SK-N-SH (cell line): ENCODE measurements at regions not wholly inside any gene's neighbourhood (a gene's known extent, or its start where the extent isn't known, plus 50 kb on each side); places are given as distances from the start of the nearest gene placed in this dataset.

Experiments
- CTCF ChIA-PET: fragments of 300-600, 350-600 bp; formaldehyde crosslinking; extraction: SDS; loops from one replicate; lab custom pipeline; 2021; lab: Yijun Ruan, JAX
- POLR2A ChIA-PET: fragments of 350-600 bp; sonication (Branson Sonifier 250); formaldehyde crosslinking; extraction: SDS; loops from one replicate; lab custom pipeline; 2020; ENCODE audit warnings: antibody characterized with exemption, inconsistent platforms; lab: Yijun Ruan, JAX
- DNase-seq: peaks from one replicate; pipeline ENCODE4 v3.0.0; 2012
- H2AFZ ChIP-seq: fragments of 200-600 bp; sonication (generic); 2 replicates; pipeline ENCODE4 v1.8.1; 2016; ENCODE audit warnings: antibody characterized with exemption, mild to moderate bottlenecking, low read depth
- H3F3A ChIP-seq: fragments of 200-600 bp; sonication (generic); replicated peaks from 2 replicates; pipeline ENCODE3; 2016; ENCODE audit warnings: antibody characterized with exemption, mild to moderate bottlenecking; ENCODE audit not compliant: insufficient read depth
- H3K27ac ChIP-seq, 2 experiments: fragments of 200-500 bp in 1 of 2; fragments of 200-600 bp in 1 of 2; sonication (Bioruptor generic) in 1 of 2; sonication (generic), shearing (Covaris generic) in 1 of 2; 2 replicates each; pipeline versions ENCODE4 v1.5.1 to v1.6.1; 2014 to 2016; ENCODE audit warnings: low read depth in 2 of 2, inconsistent platforms in 1 of 2, low read length in 1 of 2, mild to moderate bottlenecking in 1 of 2, mixed read lengths in 1 of 2
- H3K27me3 ChIP-seq: fragments of 200-600 bp; sonication (generic), shearing (Covaris generic); 2 replicates; pipeline ENCODE4 v1.6.1; 2016; ENCODE audit warnings: mixed run types; ENCODE audit not compliant: insufficient read depth
- H3K36me3 ChIP-seq, 2 experiments: fragments of 200-500 bp in 1 of 2; fragments of 200-600 bp in 1 of 2; sonication (Bioruptor generic) in 1 of 2; sonication (generic) in 1 of 2; replicated peaks in 1 of 2; 2 replicates each; pipeline versions ENCODE3 to v1.5.1; 2014 to 2016; ENCODE audit warnings: low read length in 1 of 2, mild to moderate bottlenecking in 1 of 2; ENCODE audit not compliant: insufficient read depth in 2 of 2, control insufficient read depth in 1 of 2
- H3K4me1 ChIP-seq, 2 experiments: fragments of 200-500 bp in 1 of 2; fragments of 200-600 bp in 1 of 2; sonication (Bioruptor generic) in 1 of 2; sonication (generic), shearing (Covaris generic) in 1 of 2; 2 replicates each; pipeline versions ENCODE4 v1.5.1 to v1.6.1; 2014 to 2016; ENCODE audit warnings: low read depth in 1 of 2, low read length in 1 of 2, mixed run types in 1 of 2; ENCODE audit not compliant: insufficient read depth in 2 of 2, control insufficient read depth in 1 of 2
- H3K4me2 ChIP-seq: fragments of 200-600 bp; sonication (generic), shearing (Covaris generic); 2 replicates; pipeline ENCODE4 v1.6.1; 2017; ENCODE audit warnings: mixed run types
- H3K4me3 ChIP-seq, 2 experiments: fragments of 200-500 bp in 1 of 2; fragments of 200-600 bp in 1 of 2; sonication (Bioruptor generic) in 1 of 2; sonication (generic), shearing (Covaris generic) in 1 of 2; 2 replicates each; pipeline versions ENCODE4 v1.5.1 to v1.8.1; 2014 to 2016; ENCODE audit warnings: low read depth in 2 of 2, inconsistent platforms in 1 of 2, low read length in 1 of 2, mild to moderate bottlenecking in 1 of 2, mixed read lengths in 1 of 2, moderate library complexity in 1 of 2
- H3K79me2 ChIP-seq: fragments of 200-600 bp; sonication (generic); 2 replicates; pipeline ENCODE4 v1.8.1; 2017; ENCODE audit warnings: mild to moderate bottlenecking; ENCODE audit not compliant: insufficient read depth
- H3K9ac ChIP-seq: fragments of 200-600 bp; sonication (generic); 2 replicates; pipeline ENCODE4 v1.6.1; 2017; ENCODE audit warnings: mixed run types
- H3K9me2 ChIP-seq: fragments of 200-600 bp; sonication (generic); 2 replicates; pipeline ENCODE4 v1.6.1; 2017; ENCODE audit warnings: mixed run types
- H3K9me3 ChIP-seq: fragments of 200-600 bp; sonication (generic); 2 replicates; pipeline ENCODE4 v1.6.1; 2017; ENCODE audit warnings: mixed run types, mild to moderate bottlenecking, moderate library complexity
- H4K20me1 ChIP-seq: fragments of 200-600 bp; sonication (generic); 2 replicates; pipeline ENCODE4 v1.6.1; 2017; ENCODE audit warnings: mild to moderate bottlenecking, mixed run types; ENCODE audit not compliant: insufficient read depth
- FOXM1 ChIP-seq: IDR thresholded peaks from 2 replicates; pipeline ENCODE4 v1.4.0; 2012; ENCODE audit warnings: low read depth, mild to moderate bottlenecking
- MAX ChIP-seq: IDR thresholded peaks from 2 replicates; pipeline ENCODE4 v1.4.0; 2012; ENCODE audit warnings: low read depth
- MXI1 ChIP-seq: IDR thresholded peaks from 2 replicates; pipeline ENCODE4 v1.6.1; 2012; ENCODE audit warnings: mild to moderate bottlenecking, low read depth, low read length, improper control_type of control experiment
- NRF1 ChIP-seq: IDR thresholded peaks from 2 replicates; pipeline ENCODE4 v1.6.1; 2012; ENCODE audit warnings: low read depth, mild to moderate bottlenecking, low read length
- RCOR1 ChIP-seq: fragments of 150-350 bp; IDR thresholded peaks from 2 replicates; pipeline ENCODE4 v1.6.1; 2017; ENCODE audit warnings: antibody characterized with exemption, low read length
- RFX5 ChIP-seq: IDR thresholded peaks from 2 replicates; pipeline ENCODE4 v1.6.1; 2012; ENCODE audit warnings: mild to moderate bottlenecking, improper control_type of control experiment, low read length
- RXRA ChIP-seq: IDR thresholded peaks from 2 replicates; pipeline ENCODE4 v1.4.0; 2012; ENCODE audit warnings: low read depth, mild to moderate bottlenecking, borderline replicate concordance
- SIN3A ChIP-seq: IDR thresholded peaks from 2 replicates; pipeline ENCODE4 v1.6.1; 2012; ENCODE audit warnings: low read depth, mild to moderate bottlenecking, low read length, moderate library complexity, borderline replicate concordance
- TAF1 ChIP-seq: IDR thresholded peaks from 2 replicates; pipeline ENCODE4 v1.6.1; 2012; ENCODE audit warnings: low read depth, mild to moderate bottlenecking, low read length, moderate library complexity, borderline replicate concordance
- TEAD4 ChIP-seq: IDR thresholded peaks from 2 replicates; pipeline ENCODE4 v1.4.0; 2012; ENCODE audit warnings: mild to moderate bottlenecking, borderline replicate concordance; ENCODE audit not compliant: insufficient read depth
- USF2 ChIP-seq: fragments of 150-350 bp; IDR thresholded peaks from 2 replicates; pipeline ENCODE4 v1.6.1; 2017; ENCODE audit warnings: antibody characterized with exemption, low read length, low read depth, borderline replicate concordance
- YY1 ChIP-seq: IDR thresholded peaks from 2 replicates; pipeline ENCODE4 v1.4.0; 2012; ENCODE audit warnings: low read depth, mild to moderate bottlenecking
- ZBTB33 ChIP-seq: IDR thresholded peaks from 2 replicates; pipeline ENCODE4 v1.4.0; 2012; ENCODE audit warnings: low read depth, borderline replicate concordance
- WGBS: methylation state at CpG from one replicate; pipeline ENCODE4 v1.1.6; 2017; ENCODE audit warnings: low lambda C conversion rate; 5-methylcytosine and 5-hydroxymethylcytosine counted together

- Histone ChIP-seq H3K27me3 (no peaks in the 10 kb centered on the region), H4K20me1 (no peaks in the 10 kb centered on the region), H3K79me2 (no peaks in the 10 kb centered on the region), H3K9me3 (no peaks in the 10 kb centered on the region), H3K4me1 (peaks cover 8 to 21% of the 10 kb centered on the region in 2 experiments), H3K4me2 (no peak overlapping the region), H3K4me3 (no peak overlapping the region), H3K9ac (no peak overlapping the region), H2AFZ (no peak overlapping the region), H3F3A (peaks cover 15% of the 10 kb centered on the region), H3K9me2 (no peaks in the 10 kb centered on the region), H3K36me3 (no peaks in the 10 kb centered on the region), H3K27ac (no peak overlapping the region)
- DNase-seq, result no peak
- POLR2A ChIA-PET, result no interaction called here
- WGBS, result 89% methylated on average over 4 of the region's 4 CpGs
- TF ChIP-seq FOXM1, result no peak
- TF ChIP-seq RFX5, result no peak
- no peak for TF ChIP-seq SIN3A
- TF ChIP-seq TAF1, result no peak
- TF ChIP-seq RXRA, result no peak
- TF ChIP-seq YY1, result no peak
- TF ChIP-seq NRF1, result no peak
- no peak for TF ChIP-seq MXI1
- no peak for TF ChIP-seq MAX
- no peak for TF ChIP-seq USF2
- no peak for TF ChIP-seq ZBTB33
- CTCF ChIA-PET, result interaction anchor here (1.5 to 2.2 kb wide), 2 partner anchors 27 to 1005 kb away, joined by 4 to 8 read pairs; no protein-coding TSS in a partner anchor
Observed at GRCh38 chr7:46927131-46927810, 654.6 kb downstream of the TNS3 start.

GRCh38 chr7:46916581-46916980 is 665.3 kb downstream of the TNS3 start:
- peaks cover 0 to 3% of the 10 kb centered on the region in 2 experiments for H3K36me3 ChIP-seq
- POLR2A ChIA-PET, result no interaction called here
- CTCF ChIA-PET, result interaction anchor here (2.0 kb wide), 1 partner anchor 16 kb away, joined by 4 read pairs; no protein-coding TSS in a partner anchor

More at GRCh38 chr7:46916581-46916980, 665.3 kb downstream of the TNS3 start:
- no peak overlapping the region for H2AFZ ChIP-seq
- H3K9me3 ChIP-seq, result no peaks in the 10 kb centered on the region; the same call in 1 of the 2 replicates
- WGBS, result 29% methylated on average over 2 of the region's 2 CpGs
- H3K79me2 ChIP-seq, result no peaks in the 10 kb centered on the region
- H3K4me1 ChIP-seq, result no peaks in the 10 kb centered on the region
- H3F3A ChIP-seq, result no peaks in the 10 kb centered on the region
- H3K9ac ChIP-seq, result no peak overlapping the region
- H3K4me2 ChIP-seq, result no peak overlapping the region
- no peaks in the 10 kb centered on the region for H3K9me2 ChIP-seq
- H4K20me1 ChIP-seq, result no peaks in the 10 kb centered on the region
- TF ChIP-seq RCOR1 (no peak), MAX (no peak), TEAD4 (no peak)
- DNase-seq, result no peak
- H3K4me3 ChIP-seq, result no peak overlapping the region
- H3K27ac ChIP-seq, result no peak overlapping the region
- H3K27me3 ChIP-seq, result no peaks in the 10 kb centered on the region
